ENCODE measurements at regions not wholly inside any gene's neighbourhood (a gene's known extent, or its start where the extent isn't known, plus 50 kb on each side); places are given as distances from the start of the nearest gene placed in this dataset.

- no peak for DNase-seq
Measured at GRCh38 chr6:140062043-140063020, 687.9 kb upstream of the CITED2 start.

GRCh38 chr6:140061110-140062042 is 686.9 kb upstream of the CITED2 start:
- no peak for DNase-seq

- no peak for DNase-seq
Measured at GRCh38 chr6:140059947-140060346, 685.5 kb upstream of the CITED2 start.

- DNase-seq = no peak
Measured at GRCh38 chr6:140058863-140059262, 684.4 kb upstream of the CITED2 start.

GRCh38 chr6:140052736-140053729 is 678.6 kb upstream of the CITED2 start:
- DNase-seq = no peak

GRCh38 chr6:140051521-140052512 is 677.4 kb upstream of the CITED2 start:
- no peak for DNase-seq

- DNase-seq = no peak
Measured at GRCh38 chr6:140050101-140050995, 675.9 kb upstream of the CITED2 start.

GRCh38 chr6:140049251-140049650 is 674.8 kb upstream of the CITED2 start:
- DNase-seq = no peak

- DNase-seq = no peak
Measured at GRCh38 chr6:140048202-140048790, 673.8 kb upstream of the CITED2 start.

GRCh38 chr6:140047321-140047720 is 672.9 kb upstream of the CITED2 start:
- DNase-seq = no peak

GRCh38 chr6:140046016-140046632 is 671.7 kb upstream of the CITED2 start:
- no peak for DNase-seq

- DNase-seq = no peak
Measured at GRCh38 chr6:140045116-140045515, 670.7 kb upstream of the CITED2 start.

GRCh38 chr6:140044626-140045025 is 670.2 kb upstream of the CITED2 start:
- DNase-seq = no peak

- no peak for DNase-seq
Measured at GRCh38 chr6:140043762-140044378, 669.4 kb upstream of the CITED2 start.

GRCh38 chr6:140043357-140043756 is 668.9 kb upstream of the CITED2 start:
- DNase-seq = no peak

GRCh38 chr6:140041571-140042332 is 667.3 kb upstream of the CITED2 start:
- DNase-seq = no peak

- no peak for DNase-seq
Measured at GRCh38 chr6:140041056-140041455, 666.6 kb upstream of the CITED2 start.

- no peak for DNase-seq
Measured at GRCh38 chr6:140040396-140040795, 665.9 kb upstream of the CITED2 start.

Measured in activated CD8-positive, alpha-beta memory T cell treated with anti-CD3 and anti-CD28 coated beads for 24 hours (primary cell).